ENCODE measurements at regions not wholly inside any gene's neighbourhood (a gene's known extent, or its start where the extent isn't known, plus 50 kb on each side); places are given as distances from the start of the nearest gene placed in this dataset.

GRCh38 chr2:58900246-58901027, 659.3 kb upstream of the FANCL start:
- intact Hi-C loops (cut with micrococcal nuclease) = no loop called here
- H3K4me1 Mint-ChIP-seq (ENCODE audit: low read depth) = no peaks in the 10 kb centered on the region
- no peaks in the 10 kb centered on the region for H3K36me3 Mint-ChIP-seq (ENCODE audit: low read depth)
- H3K27me3 Mint-ChIP-seq (ENCODE audit: low read depth) = no peaks in the 10 kb centered on the region
- no peaks in the 10 kb centered on the region for H3K9me3 Mint-ChIP-seq
- H3K4me3 Mint-ChIP-seq (ENCODE audit: low read depth) = no peak overlapping the region
- no peak overlapping the region for H3K27ac Mint-ChIP-seq
- no peak for DNase-seq (ENCODE audit: low spot score)

DNA sequence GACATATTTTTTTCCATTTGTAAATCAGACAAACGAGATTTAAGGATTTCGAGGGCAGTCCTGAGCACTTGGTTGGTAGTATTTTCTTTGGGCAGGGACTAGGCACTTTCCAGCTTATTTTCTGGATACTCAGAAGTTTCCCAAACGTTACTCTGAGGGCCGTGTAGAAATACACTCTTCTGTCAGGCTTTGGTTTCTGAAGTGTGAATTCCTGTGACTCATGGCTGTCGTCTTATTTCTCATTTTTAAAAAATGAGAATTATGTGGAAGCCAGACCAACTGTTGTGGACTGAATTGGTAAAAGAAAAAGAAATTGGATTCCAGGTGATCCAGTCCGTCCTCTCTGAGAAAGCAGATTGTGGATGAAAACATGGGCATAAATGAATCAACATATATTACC, 658.6 kb upstream of the FANCL start:
- no peaks in the 10 kb centered on the region for H3K27me3 Mint-ChIP-seq (ENCODE audit: low read depth)
- DNase-seq (ENCODE audit: low spot score) = no peak
- H3K27ac Mint-ChIP-seq = no peak overlapping the region
- no peaks in the 10 kb centered on the region for H3K36me3 Mint-ChIP-seq (ENCODE audit: low read depth)
- no peaks in the 10 kb centered on the region for H3K9me3 Mint-ChIP-seq
- no peaks in the 10 kb centered on the region for H3K4me1 Mint-ChIP-seq (ENCODE audit: low read depth)
- no peak overlapping the region for H3K4me3 Mint-ChIP-seq (ENCODE audit: low read depth)
- intact Hi-C loops (cut with micrococcal nuclease) = no loop called here

- DNase-seq (ENCODE audit: low spot score) = no peak
- H3K27me3 Mint-ChIP-seq (ENCODE audit: low read depth) = no peaks in the 10 kb centered on the region
- intact Hi-C loops (cut with micrococcal nuclease) = no loop called here
- H3K36me3 Mint-ChIP-seq (ENCODE audit: low read depth) = no peaks in the 10 kb centered on the region
- no peak overlapping the region for H3K4me3 Mint-ChIP-seq (ENCODE audit: low read depth)
- H3K9me3 Mint-ChIP-seq = no peaks in the 10 kb centered on the region
- no peaks in the 10 kb centered on the region for H3K4me1 Mint-ChIP-seq (ENCODE audit: low read depth)
- H3K27ac Mint-ChIP-seq = no peak overlapping the region
These were observed 655.5 kb upstream of the FANCL start for GRCh38 chr2:58896638-58897037.

DNA sequence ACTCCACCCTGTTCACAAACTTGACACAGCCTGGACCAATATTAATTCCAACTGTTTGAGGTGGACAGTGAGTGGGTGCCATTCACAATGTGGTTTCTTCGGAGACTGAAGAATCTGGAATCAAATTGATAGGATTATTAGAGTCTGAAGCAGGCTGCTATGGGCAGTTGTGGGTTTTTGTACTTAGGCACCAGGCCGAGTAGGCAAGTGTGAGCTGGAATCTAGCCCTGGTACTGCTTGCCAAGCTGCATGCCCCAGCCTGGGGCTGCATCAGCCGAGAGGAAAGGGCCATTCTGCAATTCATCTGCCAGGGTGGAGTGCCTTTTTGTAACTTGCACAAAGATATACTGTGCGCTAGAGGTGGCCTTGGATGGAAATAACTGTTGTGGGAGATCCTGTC, 654.7 kb upstream of the FANCL start:
- Mint-ChIP-seq H3K4me1 (ENCODE audit: low read depth) (no peaks in the 10 kb centered on the region), H3K27ac (no peak overlapping the region), H3K36me3 (ENCODE audit: low read depth) (no peaks in the 10 kb centered on the region), H3K4me3 (ENCODE audit: low read depth) (no peak overlapping the region), H3K9me3 (no peaks in the 10 kb centered on the region), H3K27me3 (ENCODE audit: low read depth) (no peaks in the 10 kb centered on the region)
- DNase-seq (ENCODE audit: low spot score) = no peak
- intact Hi-C loops (cut with micrococcal nuclease) = no loop called here

DNA sequence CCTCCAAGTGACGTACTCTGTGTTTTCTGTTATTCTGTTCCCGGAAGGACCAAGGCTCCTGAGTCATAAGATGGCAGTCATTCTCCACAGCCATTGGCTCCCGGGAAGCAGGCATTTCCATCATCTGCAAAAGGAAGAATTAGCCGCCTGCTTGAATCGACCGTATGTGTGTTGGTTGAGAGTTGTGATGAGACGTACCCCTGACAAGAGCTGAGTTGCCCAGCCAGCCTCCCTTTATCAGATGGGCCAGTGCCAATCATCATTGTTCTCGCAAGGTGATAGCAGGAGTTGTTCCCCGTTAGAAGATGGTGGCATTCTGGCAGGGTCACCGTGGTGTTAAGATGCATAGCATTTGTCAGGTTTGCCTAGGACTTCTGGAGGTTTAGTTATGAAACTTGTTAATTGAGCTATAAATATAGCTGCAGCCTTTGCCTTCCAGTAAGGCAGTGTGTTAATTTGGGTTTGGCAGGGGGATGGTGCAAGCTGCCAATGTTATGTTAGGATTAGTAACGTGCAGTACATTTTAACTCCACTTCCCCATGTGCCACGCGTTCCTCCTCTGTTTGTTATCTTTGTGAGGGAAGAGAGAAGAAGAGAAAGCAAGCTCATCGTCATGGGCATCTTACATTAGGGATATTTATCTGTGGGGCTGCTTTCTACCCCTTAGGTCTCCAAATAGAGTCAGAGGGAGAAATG, 652.7 kb upstream of the FANCL start:
- H3K4me1 Mint-ChIP-seq (ENCODE audit: low read depth) = no peaks in the 10 kb centered on the region
- H3K4me3 Mint-ChIP-seq (ENCODE audit: low read depth) = no peak overlapping the region
- no peak for DNase-seq (ENCODE audit: low spot score)
- no peaks in the 10 kb centered on the region for H3K9me3 Mint-ChIP-seq
- no peak overlapping the region for H3K27ac Mint-ChIP-seq
- H3K36me3 Mint-ChIP-seq (ENCODE audit: low read depth) = no peaks in the 10 kb centered on the region
- intact Hi-C loops (cut with micrococcal nuclease) = no loop called here
- no peaks in the 10 kb centered on the region for H3K27me3 Mint-ChIP-seq (ENCODE audit: low read depth)

GRCh38 chr2:58891828-58892377, 650.8 kb upstream of the FANCL start:
- H3K4me1 Mint-ChIP-seq (ENCODE audit: low read depth) = no peaks in the 10 kb centered on the region
- no peak overlapping the region for H3K4me3 Mint-ChIP-seq (ENCODE audit: low read depth)
- H3K27me3 Mint-ChIP-seq (ENCODE audit: low read depth) = no peaks in the 10 kb centered on the region
- DNase-seq (ENCODE audit: low spot score) = no peak
- H3K36me3 Mint-ChIP-seq (ENCODE audit: low read depth) = no peaks in the 10 kb centered on the region
- intact Hi-C loops (cut with micrococcal nuclease) = no loop called here
- H3K27ac Mint-ChIP-seq = no peak overlapping the region
- no peaks in the 10 kb centered on the region for H3K9me3 Mint-ChIP-seq

GRCh38 chr2:58890865-58891525, 649.9 kb upstream of the FANCL start:
- H3K27ac Mint-ChIP-seq = no peak overlapping the region
- no peaks in the 10 kb centered on the region for H3K27me3 Mint-ChIP-seq (ENCODE audit: low read depth)
- H3K4me3 Mint-ChIP-seq (ENCODE audit: low read depth) = no peak overlapping the region
- H3K9me3 Mint-ChIP-seq = no peaks in the 10 kb centered on the region
- intact Hi-C loops (cut with micrococcal nuclease) = no loop called here
- H3K36me3 Mint-ChIP-seq (ENCODE audit: low read depth) = no peaks in the 10 kb centered on the region
- no peak for DNase-seq (ENCODE audit: low spot score)
- no peaks in the 10 kb centered on the region for H3K4me1 Mint-ChIP-seq (ENCODE audit: low read depth)

- H3K4me3 Mint-ChIP-seq (ENCODE audit: low read depth) = no peak overlapping the region
- H3K36me3 Mint-ChIP-seq (ENCODE audit: low read depth) = no peaks in the 10 kb centered on the region
- H3K27me3 Mint-ChIP-seq (ENCODE audit: low read depth) = no peaks in the 10 kb centered on the region
- H3K9me3 Mint-ChIP-seq = no peaks in the 10 kb centered on the region
- no peak overlapping the region for H3K27ac Mint-ChIP-seq
- intact Hi-C loops (cut with micrococcal nuclease) = no loop called here
- DNase-seq (ENCODE audit: low spot score) = no peak
- no peaks in the 10 kb centered on the region for H3K4me1 Mint-ChIP-seq (ENCODE audit: low read depth)
These were observed 644.9 kb upstream of the FANCL start for GRCh38 chr2:58886009-58886408.

DNA sequence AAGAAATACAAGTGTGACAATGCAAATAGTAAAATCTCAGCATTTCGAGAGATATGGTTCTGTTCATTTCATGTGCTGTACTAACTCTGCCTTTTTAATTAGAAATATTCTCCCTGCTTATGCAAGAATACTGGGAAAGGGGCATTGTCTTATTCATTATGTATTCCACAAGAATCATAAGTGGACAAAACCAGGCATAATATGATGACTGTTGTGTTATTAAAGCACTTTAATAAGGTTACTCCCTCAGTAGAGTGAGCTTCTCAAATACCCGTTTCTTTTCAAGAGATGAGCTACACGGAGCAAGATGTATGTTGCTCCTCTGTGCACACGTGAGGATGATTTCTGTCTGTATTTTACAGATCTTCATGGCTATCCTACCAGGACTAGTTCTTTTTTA, 638.7 kb upstream of the FANCL start:
- Mint-ChIP-seq H3K9me3 (no peaks in the 10 kb centered on the region), H3K27ac (no peak overlapping the region), H3K36me3 (ENCODE audit: low read depth) (no peaks in the 10 kb centered on the region), H3K4me1 (ENCODE audit: low read depth) (no peaks in the 10 kb centered on the region), H3K4me3 (ENCODE audit: low read depth) (no peak overlapping the region), H3K27me3 (ENCODE audit: low read depth) (no peaks in the 10 kb centered on the region)
- no peak for DNase-seq (ENCODE audit: low spot score)
- intact Hi-C loops (cut with micrococcal nuclease) = no loop called here

- no peak for DNase-seq (ENCODE audit: low spot score)
- no peaks in the 10 kb centered on the region for H3K9me3 Mint-ChIP-seq
- no peak overlapping the region for H3K27ac Mint-ChIP-seq
- intact Hi-C loops (cut with micrococcal nuclease) = no loop called here
- no peaks in the 10 kb centered on the region for H3K27me3 Mint-ChIP-seq (ENCODE audit: low read depth)
- H3K4me1 Mint-ChIP-seq (ENCODE audit: low read depth) = no peaks in the 10 kb centered on the region
- H3K4me3 Mint-ChIP-seq (ENCODE audit: low read depth) = no peak overlapping the region
- H3K36me3 Mint-ChIP-seq (ENCODE audit: low read depth) = no peaks in the 10 kb centered on the region
These were observed 637.7 kb upstream of the FANCL start for GRCh38 chr2:58878778-58879177.

- H3K9me3 Mint-ChIP-seq = no peaks in the 10 kb centered on the region
- no peak overlapping the region for H3K27ac Mint-ChIP-seq
- H3K4me3 Mint-ChIP-seq (ENCODE audit: low read depth) = no peak overlapping the region
- intact Hi-C loops (cut with micrococcal nuclease) = no loop called here
- no peaks in the 10 kb centered on the region for H3K27me3 Mint-ChIP-seq (ENCODE audit: low read depth)
- no peaks in the 10 kb centered on the region for H3K4me1 Mint-ChIP-seq (ENCODE audit: low read depth)
- no peak for DNase-seq (ENCODE audit: low spot score)
- H3K36me3 Mint-ChIP-seq (ENCODE audit: low read depth) = no peaks in the 10 kb centered on the region
These were observed 635.0 kb upstream of the FANCL start for GRCh38 chr2:58876126-58876525.

- H3K27me3 Mint-ChIP-seq (ENCODE audit: low read depth) = no peaks in the 10 kb centered on the region
- no peak overlapping the region for H3K4me3 Mint-ChIP-seq (ENCODE audit: low read depth)
- H3K36me3 Mint-ChIP-seq (ENCODE audit: low read depth) = no peaks in the 10 kb centered on the region
- H3K4me1 Mint-ChIP-seq (ENCODE audit: low read depth) = no peaks in the 10 kb centered on the region
- no peak for DNase-seq (ENCODE audit: low spot score)
- H3K27ac Mint-ChIP-seq = no peak overlapping the region
- H3K9me3 Mint-ChIP-seq = no peaks in the 10 kb centered on the region
- intact Hi-C loops (cut with micrococcal nuclease) = no loop called here
These were observed 634.3 kb upstream of the FANCL start for GRCh38 chr2:58875436-58875835.
